ENCODE measurements at regions not wholly inside any gene's neighbourhood (a gene's known extent, or its start where the extent isn't known, plus 50 kb on each side); places are given as distances from the start of the nearest gene placed in this dataset.

DNA sequence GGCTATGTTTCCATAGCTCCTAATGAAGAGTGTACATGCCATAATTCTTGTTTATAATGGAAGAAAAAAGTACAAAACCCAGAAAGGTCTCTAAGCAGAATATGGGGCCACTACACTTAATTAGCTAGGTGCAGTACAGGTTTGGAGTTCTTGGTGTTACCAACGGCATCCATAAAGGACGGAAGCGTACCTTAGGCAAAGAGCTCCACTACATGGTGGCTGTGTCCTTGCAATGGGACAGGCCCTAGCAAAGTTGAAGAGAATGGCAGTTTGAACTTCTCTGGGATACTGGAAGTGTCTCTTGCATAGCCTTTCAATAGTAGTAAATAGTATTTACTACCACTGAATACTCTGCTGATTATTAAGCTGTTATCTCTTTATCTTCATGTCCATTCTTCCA is 371.7 kb upstream of the MMS22L start:
- Histone ChIP-seq H3K9me3 (replicated peaks; ENCODE audit: control insufficient read depth, insufficient read depth, low read length) (no peaks in the 10 kb centered on the region), H3K9ac (ENCODE audit: control insufficient read depth, insufficient read depth, low read length) (no peak overlapping the region), H3K79me2 (ENCODE audit: control insufficient read depth, insufficient read depth, low read length) (no peaks in the 10 kb centered on the region), H3K4me1 (ENCODE audit: control insufficient read depth, insufficient read depth, low read length) (no peaks in the 10 kb centered on the region), H2AFZ (ENCODE audit: control insufficient read depth, low read depth, low read length) (no peak overlapping the region), H3K27me3 (replicated peaks in 1 of 2; ENCODE audit: control insufficient read depth in 2 of 2, insufficient read depth in 2 of 2, low read length in 1 of 2) (no peaks in the 10 kb centered on the region), H3K36me3 (ENCODE audit: control insufficient read depth in 2 of 2, insufficient read depth in 2 of 2, low read length in 1 of 2) (no peaks in the 10 kb centered on the region), H3K27ac (ENCODE audit: control insufficient read depth, insufficient read depth) (no peak overlapping the region), H3K4me3 (no peak overlapping the region), H4K20me1 (ENCODE audit: control insufficient read depth, insufficient read depth) (no peaks in the 10 kb centered on the region), H3K4me2 (ENCODE audit: control insufficient read depth, insufficient read depth) (no peak overlapping the region)
- ChIA-PET CTCF (interaction anchor here (1.6 kb wide), 1 partner anchor 15 kb away, joined by 3 read pairs; no protein-coding TSS in a partner anchor), POLR2A (no interaction called here), SMC1A (ENCODE audit: uncharacterized antibody, unreplicated experiment) (interaction anchor here (1.4 kb wide), 1 partner anchor 15 kb away, joined by 3 read pairs; no protein-coding TSS in a partner anchor), RAD21 (ENCODE audit: unreplicated experiment) (interaction anchor here (0.8 kb wide), 1 partner anchor 11 kb away, joined by 3 read pairs; no protein-coding TSS in a partner anchor)
- no TSS peak for BruUV-seq (replicated peaks)
- in situ Hi-C loops (cut with MboI) (no loop called here), intact Hi-C loops (cut with micrococcal nuclease; ENCODE audit: unreplicated experiment) (no loop called here)
- WGBS (ENCODE audit: insufficient coverage, insufficient replicate concordance, low lambda C conversion rate, missing lambda C conversion rate): 46% methylated on average over 3 of the region's 3 CpGs
- no peak for FAIRE-seq
- ATAC-seq: no peak
- TF ChIP-seq CUX1 (IDR thresholded peaks at IDR 0.05; ENCODE audit: insufficient replicate concordance, low read depth, low read length) (no peak), SMC3 (IDR thresholded peaks at IDR 0.05; ENCODE audit: borderline replicate concordance, low read length) (no peak), CBX3 (IDR thresholded peaks at IDR 0.05; ENCODE audit: borderline replicate concordance, low read depth) (no peak), JUNB (IDR thresholded peaks at IDR 0.05) (no peak)
- no peak for DNase-seq (ENCODE audit: low read depth, low spot score)

Data from GM12878 (cell line).